Upper lobe of left lung (tissue), 4 donors: ENCODE measurements at regions not wholly inside any gene's neighbourhood (a gene's known extent, or its start where the extent isn't known, plus 50 kb on each side); places are given as distances from the start of the nearest gene placed in this dataset.

Source experiments
- EP300 ChIP-seq, 4 donors: sonication (generic); formaldehyde crosslinking; IDR thresholded peaks; one replicate each; pipeline ENCODE4 v1.5.1; 2017; ENCODE audit warnings: antibody characterized with exemption in 4 of 4, control low read depth in 2 of 4
- POLR2A ChIP-seq, 4 donors: fragments of 450-650 bp; IDR thresholded peaks; one replicate each; pipeline ENCODE4 v1.5.1; 2016 to 2017; ENCODE audit warnings: antibody characterized with exemption in 4 of 4, mild to moderate bottlenecking in 2 of 4
- POLR2AphosphoS5 ChIP-seq, 2 donors: sonication (generic); formaldehyde crosslinking; IDR thresholded peaks; one replicate each; pipeline ENCODE4 v1.5.1; 2017; ENCODE audit warnings: antibody characterized with exemption in 2 of 2
- TF ChIP-seq, protein P1 (sequence below), 6 experiments: fragments of 450-650 bp in 4 of 6; fragments of 200-600 bp in 2 of 6; sonication (generic) in 2 of 6; IDR thresholded peaks; one replicate each; pipeline ENCODE4 v1.5.1; 2016 to 2019; ENCODE audit warnings: antibody characterized with exemption in 6 of 6

DNA sequence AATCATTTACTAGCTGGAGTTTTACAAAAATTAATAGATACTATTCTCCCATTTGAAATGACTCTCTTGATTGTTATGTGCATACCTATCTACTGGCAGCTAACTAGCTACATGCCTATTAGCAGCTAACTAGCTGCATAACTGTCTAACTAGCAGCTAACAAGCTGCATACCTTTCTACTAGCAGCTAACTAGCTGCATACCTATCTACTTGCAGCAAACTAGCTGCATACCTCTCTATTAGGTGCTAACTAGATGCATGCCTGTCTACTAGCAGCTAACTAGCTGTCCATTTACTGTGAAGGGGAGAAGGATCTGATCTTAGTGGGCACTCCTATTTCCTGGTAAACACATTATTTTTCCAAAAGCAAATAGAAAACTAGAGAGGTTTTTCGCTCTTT is 439.4 kb upstream of the PFKP start:
- TF ChIP-seq, protein P1, sequence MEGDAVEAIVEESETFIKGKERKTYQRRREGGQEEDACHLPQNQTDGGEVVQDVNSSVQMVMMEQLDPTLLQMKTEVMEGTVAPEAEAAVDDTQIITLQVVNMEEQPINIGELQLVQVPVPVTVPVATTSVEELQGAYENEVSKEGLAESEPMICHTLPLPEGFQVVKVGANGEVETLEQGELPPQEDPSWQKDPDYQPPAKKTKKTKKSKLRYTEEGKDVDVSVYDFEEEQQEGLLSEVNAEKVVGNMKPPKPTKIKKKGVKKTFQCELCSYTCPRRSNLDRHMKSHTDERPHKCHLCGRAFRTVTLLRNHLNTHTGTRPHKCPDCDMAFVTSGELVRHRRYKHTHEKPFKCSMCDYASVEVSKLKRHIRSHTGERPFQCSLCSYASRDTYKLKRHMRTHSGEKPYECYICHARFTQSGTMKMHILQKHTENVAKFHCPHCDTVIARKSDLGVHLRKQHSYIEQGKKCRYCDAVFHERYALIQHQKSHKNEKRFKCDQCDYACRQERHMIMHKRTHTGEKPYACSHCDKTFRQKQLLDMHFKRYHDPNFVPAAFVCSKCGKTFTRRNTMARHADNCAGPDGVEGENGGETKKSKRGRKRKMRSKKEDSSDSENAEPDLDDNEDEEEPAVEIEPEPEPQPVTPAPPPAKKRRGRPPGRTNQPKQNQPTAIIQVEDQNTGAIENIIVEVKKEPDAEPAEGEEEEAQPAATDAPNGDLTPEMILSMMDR (IDR thresholded peaks at IDR 0.05): no peak
- TF ChIP-seq POLR2A (IDR thresholded peaks at IDR 0.05) (no peak), EP300 (IDR thresholded peaks at IDR 0.05) (no peak), POLR2AphosphoS5 (IDR thresholded peaks at IDR 0.05) (no peak)
